Activated naive CD4-positive, alpha-beta T cell treated with anti-CD3 and anti-CD28 coated beads, Interleukin-2, amount 50 U/mL, for 72 hours (primary cell): ENCODE measurements at regions not wholly inside any gene's neighbourhood (a gene's known extent, or its start where the extent isn't known, plus 50 kb on each side); places are given as distances from the start of the nearest gene placed in this dataset.

Experiments
- ATAC-seq, 2 donors: fragments of 150-1000 bp; cut with Tn5 transposase; 2 replicates each; pipeline ENCODE4 v1.10.0; 2021; ENCODE audit warnings: mild to moderate bottlenecking in 2 of 2, moderate library complexity in 2 of 2
- DNase-seq, 2 donors: peaks; one replicate each; pipeline ENCODE4 v3.0.0; 2021 to 2022; ENCODE audit warnings: low spot score in 2 of 2
- H3K27ac Mint-ChIP-seq, 2 donors: one replicate each; pipeline ENCODE4 v1.8.0; 2022; ENCODE audit warnings: mild to moderate bottlenecking in 2 of 2, mixed read lengths in 2 of 2
- H3K36me3 Mint-ChIP-seq, 2 donors: one replicate each; pipeline ENCODE4 v1.8.0; 2022; ENCODE audit warnings: mixed read lengths in 2 of 2
- H3K9me3 Mint-ChIP-seq, 2 donors: one replicate each; pipeline ENCODE4 v1.8.0; 2022; ENCODE audit warnings: mixed read lengths in 2 of 2

GRCh38 chr12:102595315-102595714 lies 115.0 kb upstream of the IGF1 start:
- H3K9me3 Mint-ChIP-seq, result no peaks in the 10 kb centered on the region
- no peak for ATAC-seq
- no peak overlapping the region for H3K27ac Mint-ChIP-seq
- no peak for DNase-seq
- H3K36me3 Mint-ChIP-seq, result no peaks in the 10 kb centered on the region

GRCh38 chr12:102593134-102593533 lies 112.8 kb upstream of the IGF1 start:
- DNase-seq (no peak), ATAC-seq (no peak)
- Mint-ChIP-seq H3K9me3 (no peaks in the 10 kb centered on the region), H3K36me3 (no peaks in the 10 kb centered on the region), H3K27ac (no peak overlapping the region)

- DNase-seq (no peak), ATAC-seq (no peak)
- no peak overlapping the region for H3K27ac Mint-ChIP-seq
- H3K9me3 Mint-ChIP-seq, result no peaks in the 10 kb centered on the region
- H3K36me3 Mint-ChIP-seq, result no peaks in the 10 kb centered on the region
These were observed 111.8 kb upstream of the IGF1 start for GRCh38 chr12:102592134-102592533.

- peaks cover 0 to 4% of the 10 kb centered on the region in 2 donors for H3K9me3 Mint-ChIP-seq
- no peak overlapping the region for H3K27ac Mint-ChIP-seq
- ATAC-seq (no peak), DNase-seq (no peak)
- no peaks in the 10 kb centered on the region for H3K36me3 Mint-ChIP-seq
These were observed 92.9 kb upstream of the IGF1 start for GRCh38 chr12:102573237-102573636.

- no peak for ATAC-seq
- DNase-seq, result no peak
- Mint-ChIP-seq H3K27ac (no peak overlapping the region), H3K9me3 (no peaks in the 10 kb centered on the region), H3K36me3 (no peaks in the 10 kb centered on the region)
These were observed 91.5 kb upstream of the IGF1 start for GRCh38 chr12:102571889-102572288.

GRCh38 chr12:102570256-102570655 lies 89.9 kb upstream of the IGF1 start:
- Mint-ChIP-seq H3K36me3 (no peaks in the 10 kb centered on the region), H3K9me3 (peaks cover 0 to 4% of the 10 kb centered on the region in 2 donors), H3K27ac (no peak overlapping the region)
- ATAC-seq (no peak), DNase-seq (no peak)

- H3K27ac Mint-ChIP-seq, result no peak overlapping the region
These were observed 89.4 kb upstream of the IGF1 start for GRCh38 chr12:102569803-102570202.

GRCh38 chr12:102568276-102568675 lies 87.9 kb upstream of the IGF1 start:
- Mint-ChIP-seq H3K9me3 (peaks cover 0 to 4% of the 10 kb centered on the region in 2 donors), H3K27ac (no peak overlapping the region), H3K36me3 (no peaks in the 10 kb centered on the region)
- no peak for ATAC-seq
- DNase-seq, result no peak

More at GRCh38 chr12:102569803-102570202, 89.4 kb upstream of the IGF1 start:
- no peak for DNase-seq
- Mint-ChIP-seq H3K36me3 (no peaks in the 10 kb centered on the region), H3K9me3 (peaks cover 0 to 4% of the 10 kb centered on the region in 2 donors)
- ATAC-seq, result no peak

- no peak for DNase-seq
- no peak overlapping the region for H3K27ac Mint-ChIP-seq
- ATAC-seq, result no peak
- H3K9me3 Mint-ChIP-seq, result peaks cover 0 to 4% of the 10 kb centered on the region in 2 donors
- H3K36me3 Mint-ChIP-seq, result no peaks in the 10 kb centered on the region
These were observed 86.9 kb upstream of the IGF1 start for GRCh38 chr12:102567031-102567985.

GRCh38 chr12:102565555-102565954 lies 85.2 kb upstream of the IGF1 start:
- ATAC-seq (no peak), DNase-seq (no peak)
- Mint-ChIP-seq H3K9me3 (peaks cover 0 to 4% of the 10 kb centered on the region in 2 donors), H3K27ac (no peak overlapping the region), H3K36me3 (no peaks in the 10 kb centered on the region)

- Mint-ChIP-seq H3K9me3 (peaks cover 4 to 5% of the 10 kb centered on the region in 2 donors), H3K36me3 (no peaks in the 10 kb centered on the region), H3K27ac (no peak overlapping the region)
- no peak for ATAC-seq
- DNase-seq, result no peak
These were observed 83.7 kb upstream of the IGF1 start for GRCh38 chr12:102564026-102564425.

GRCh38 chr12:102562836-102563425 lies 82.6 kb upstream of the IGF1 start:
- DNase-seq (no peak), ATAC-seq (no peak)
- Mint-ChIP-seq H3K9me3 (peaks cover 4 to 5% of the 10 kb centered on the region in 2 donors), H3K36me3 (no peaks in the 10 kb centered on the region), H3K27ac (no peak overlapping the region)

GRCh38 chr12:102551186-102551585 lies 70.8 kb upstream of the IGF1 start:
- Mint-ChIP-seq H3K9me3 (no peaks in the 10 kb centered on the region), H3K36me3 (no peaks in the 10 kb centered on the region), H3K27ac (no peak overlapping the region)
- no peak for DNase-seq
- no peak for ATAC-seq

- ATAC-seq (no peak), DNase-seq (no peak)
- no peaks in the 10 kb centered on the region for H3K9me3 Mint-ChIP-seq
These were observed 69.3 kb upstream of the IGF1 start for GRCh38 chr12:102549691-102550090.

GRCh38 chr12:102548543-102548942 lies 68.2 kb upstream of the IGF1 start:
- DNase-seq, result no peak
- ATAC-seq, result no peak
- no peaks in the 10 kb centered on the region for H3K36me3 Mint-ChIP-seq
- H3K27ac Mint-ChIP-seq, result no peak overlapping the region
- H3K9me3 Mint-ChIP-seq, result no peaks in the 10 kb centered on the region

More at GRCh38 chr12:102549691-102550090, 69.3 kb upstream of the IGF1 start:
- Mint-ChIP-seq H3K27ac (no peak overlapping the region), H3K36me3 (no peaks in the 10 kb centered on the region)

- Mint-ChIP-seq H3K9me3 (no peaks in the 10 kb centered on the region), H3K36me3 (no peaks in the 10 kb centered on the region), H3K27ac (no peak overlapping the region)
- ATAC-seq (no peak), DNase-seq (no peak)
These were observed 63.4 kb upstream of the IGF1 start for GRCh38 chr12:102543494-102544485.
